ENCODE measurements at regions not wholly inside any gene's neighbourhood (a gene's known extent, or its start where the extent isn't known, plus 50 kb on each side); places are given as distances from the start of the nearest gene placed in this dataset.

DNA sequence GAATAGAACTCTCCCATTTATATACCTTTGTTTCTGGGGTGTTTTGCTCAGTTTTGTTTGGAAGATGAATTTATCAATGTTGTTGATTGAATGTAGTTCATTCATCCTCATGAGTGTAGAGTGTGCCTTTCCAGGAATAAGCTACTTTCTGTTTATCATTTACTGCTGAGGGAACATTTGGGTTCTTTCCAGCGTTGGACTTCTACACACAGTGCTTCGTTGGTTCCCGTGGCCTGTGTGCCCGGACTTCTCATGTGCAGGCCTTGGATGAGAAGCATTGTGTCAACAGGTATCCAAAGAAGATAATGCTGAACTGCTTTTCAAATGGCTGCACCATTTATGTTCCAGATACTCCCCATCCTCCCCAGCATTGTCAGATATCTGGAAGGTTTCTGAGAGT, 107.6 kb upstream of the TNS3 start:
- intact Hi-C loops (cut with DNase I, micrococcal nuclease): no loop called here
- H3K27ac Mint-ChIP-seq: no peak overlapping the region
- CTCF ChIA-PET: no interaction called here

DNA sequence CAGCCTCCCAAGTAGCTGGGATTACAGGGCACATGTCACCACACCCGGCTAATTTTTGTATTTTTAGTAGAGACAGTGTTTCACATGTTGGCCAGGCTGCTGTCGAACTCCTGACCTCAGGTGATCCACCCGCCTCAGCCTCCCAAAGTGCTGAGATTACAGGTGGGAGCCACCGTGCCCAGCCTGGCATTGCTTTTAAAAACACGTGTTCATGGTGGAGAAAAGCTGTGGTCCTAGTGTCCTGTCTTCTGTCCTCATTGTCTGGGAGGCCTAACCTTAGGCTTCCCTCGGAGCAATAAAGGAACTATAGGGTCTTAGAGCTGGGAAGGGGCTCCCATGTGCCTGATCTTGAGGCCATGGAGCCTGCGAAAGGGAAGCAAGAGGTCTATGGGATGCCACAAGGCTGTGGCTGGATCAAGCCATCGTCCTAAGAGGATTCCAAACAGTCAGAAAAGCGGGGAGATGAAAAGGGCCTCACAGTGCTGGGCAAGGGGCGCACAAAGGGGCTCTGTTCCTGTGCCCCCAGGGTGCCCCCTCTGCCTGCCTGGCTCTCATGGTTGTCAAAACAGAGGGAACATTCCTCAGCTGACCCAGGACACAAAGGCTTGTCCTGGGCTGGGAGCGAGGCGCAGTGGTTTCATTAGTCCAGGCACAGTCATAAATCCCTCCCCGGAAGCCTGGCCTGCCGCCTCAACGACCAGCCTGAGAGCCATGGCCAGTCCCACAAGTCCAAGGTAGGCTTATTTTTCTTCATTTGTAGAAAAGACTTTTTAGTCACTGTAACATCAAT, 106.6 kb upstream of the TNS3 start:
- Mint-ChIP-seq H3K36me3 (ENCODE audit: low read depth) (no peaks in the 10 kb centered on the region), H3K4me3 (no peak overlapping the region), H3K9me3 (ENCODE audit: low read depth) (no peaks in the 10 kb centered on the region), H3K4me1 (no peaks in the 10 kb centered on the region), H3K27ac (no peak overlapping the region), H3K27me3 (no peaks in the 10 kb centered on the region)
- intact Hi-C loops (cut with DNase I, micrococcal nuclease): no loop called here
- DNase-seq (no peak), ATAC-seq (no peak)
- ChIA-PET POLR2A (no interaction called here), CTCF (no interaction called here)

More for the DNA sequence above, 107.6 kb upstream of the TNS3 start:
- no peaks in the 10 kb centered on the region for H3K27me3 Mint-ChIP-seq
- POLR2A ChIA-PET: no interaction called here
- DNase-seq: no peak
- H3K9me3 Mint-ChIP-seq (ENCODE audit: low read depth): no peaks in the 10 kb centered on the region
- no peak overlapping the region for H3K4me3 Mint-ChIP-seq
- H3K36me3 Mint-ChIP-seq (ENCODE audit: low read depth): no peaks in the 10 kb centered on the region
- no peak for ATAC-seq
- H3K4me1 Mint-ChIP-seq: no peaks in the 10 kb centered on the region

DNA sequence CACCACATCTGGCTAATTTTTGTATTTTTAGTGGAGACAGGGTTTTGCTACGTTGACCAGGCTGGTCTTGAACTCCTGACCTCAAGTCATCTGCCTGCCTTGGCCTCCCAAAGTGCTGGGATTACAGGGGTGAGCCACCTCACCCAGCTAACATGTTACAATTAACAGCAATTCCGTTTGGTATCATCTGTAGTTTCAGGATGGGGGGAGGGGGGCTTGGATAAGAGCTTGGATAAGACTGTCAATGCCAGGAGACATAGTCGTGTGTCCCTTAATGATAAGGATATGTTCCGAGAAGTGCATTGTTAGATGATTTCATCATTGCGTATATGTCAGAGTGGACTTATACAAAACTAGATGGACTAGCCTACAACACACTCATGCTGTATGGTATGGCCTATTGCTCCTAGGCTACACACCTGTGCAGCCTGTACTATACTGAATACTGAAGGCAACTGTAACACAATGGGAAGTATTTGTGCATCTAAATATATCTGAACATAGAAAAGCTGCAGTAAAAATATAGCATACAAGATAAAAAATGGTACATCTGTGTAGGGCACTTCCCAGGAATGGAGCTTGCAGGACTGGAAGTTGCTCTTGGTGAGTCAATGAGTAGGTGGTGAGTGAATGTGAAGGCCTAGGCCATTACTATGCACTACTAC, 103.9 kb upstream of the TNS3 start:
- CTCF ChIA-PET: interaction anchor here (1.1 kb wide), 1 partner anchor 43 kb away, joined by 4 read pairs; no protein-coding TSS in a partner anchor
- no peaks in the 10 kb centered on the region for H3K4me1 Mint-ChIP-seq
- H3K27ac Mint-ChIP-seq: no peak overlapping the region
- no peak for DNase-seq
- H3K27me3 Mint-ChIP-seq: no peaks in the 10 kb centered on the region
- no peaks in the 10 kb centered on the region for H3K36me3 Mint-ChIP-seq (ENCODE audit: low read depth)
- ATAC-seq: no peak
- no peak overlapping the region for H3K4me3 Mint-ChIP-seq
- H3K9me3 Mint-ChIP-seq (ENCODE audit: low read depth): no peaks in the 10 kb centered on the region
- POLR2A ChIA-PET: no interaction called here
- intact Hi-C loops (cut with DNase I, micrococcal nuclease): no loop called here

DNA sequence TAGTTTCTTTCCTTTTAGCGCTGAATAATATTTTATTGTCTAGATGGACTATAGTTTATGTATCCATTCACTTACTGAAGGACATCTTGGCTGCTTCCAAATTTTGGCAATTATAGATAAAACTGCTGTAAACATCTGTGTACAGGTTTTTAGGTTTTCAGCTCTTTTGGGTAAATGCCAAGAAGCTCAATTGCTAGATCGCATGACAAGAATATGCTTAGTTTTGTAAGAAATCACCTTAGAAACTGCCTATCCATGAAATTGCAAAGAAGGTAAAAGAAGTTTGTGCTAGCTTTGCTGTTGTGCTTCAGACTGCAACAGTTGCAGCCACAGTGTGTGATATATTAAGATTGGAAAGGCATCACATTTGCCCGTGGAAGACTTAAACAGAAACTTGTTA, 103.2 kb upstream of the TNS3 start:
- ChIA-PET POLR2A (interaction anchor here (0.7 kb wide), 1 partner anchor 1017 kb away, joined by 5 read pairs; no protein-coding TSS in a partner anchor), CTCF (interaction anchor here (1.1 kb wide), 1 partner anchor 42 kb away, joined by 4 read pairs; no protein-coding TSS in a partner anchor)
- DNase-seq: no peak
- H3K4me1 Mint-ChIP-seq: no peaks in the 10 kb centered on the region
- no peak overlapping the region for H3K4me3 Mint-ChIP-seq
- intact Hi-C loops (cut with DNase I, micrococcal nuclease): no loop called here
- ATAC-seq: no peak
- no peaks in the 10 kb centered on the region for H3K9me3 Mint-ChIP-seq (ENCODE audit: low read depth)
- H3K27ac Mint-ChIP-seq: no peak overlapping the region
- no peaks in the 10 kb centered on the region for H3K27me3 Mint-ChIP-seq
- no peaks in the 10 kb centered on the region for H3K36me3 Mint-ChIP-seq (ENCODE audit: low read depth)

DNA sequence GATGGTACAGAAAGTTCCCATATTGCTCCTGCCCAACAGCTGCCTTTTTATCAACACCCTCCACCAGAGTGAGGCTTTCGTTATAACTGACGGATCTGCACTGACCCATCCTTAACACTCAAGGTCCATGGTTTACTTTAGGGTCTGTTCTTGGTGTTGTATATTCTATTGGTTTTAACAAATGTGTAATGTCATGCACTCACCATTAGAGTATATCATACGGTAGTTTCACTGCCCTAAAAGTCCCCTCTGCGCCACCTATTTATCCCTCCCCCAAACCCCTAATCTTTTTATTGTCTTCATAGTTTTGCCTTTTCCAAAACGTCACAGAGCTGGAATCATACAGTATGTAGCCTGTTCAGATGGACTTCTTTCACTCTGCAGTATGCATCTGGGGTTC, 102.8 kb upstream of the TNS3 start:
- Mint-ChIP-seq H3K4me3 (no peak overlapping the region), H3K36me3 (ENCODE audit: low read depth) (no peaks in the 10 kb centered on the region), H3K27me3 (no peaks in the 10 kb centered on the region), H3K27ac (no peak overlapping the region), H3K4me1 (no peaks in the 10 kb centered on the region), H3K9me3 (ENCODE audit: low read depth) (no peaks in the 10 kb centered on the region)
- ATAC-seq: no peak
- POLR2A ChIA-PET: interaction anchor here (0.7 kb wide), 1 partner anchor 1016 kb away, joined by 5 read pairs; no protein-coding TSS in a partner anchor
- CTCF ChIA-PET: no interaction called here
- intact Hi-C loops (cut with DNase I, micrococcal nuclease): no loop called here
- DNase-seq: no peak

DNA sequence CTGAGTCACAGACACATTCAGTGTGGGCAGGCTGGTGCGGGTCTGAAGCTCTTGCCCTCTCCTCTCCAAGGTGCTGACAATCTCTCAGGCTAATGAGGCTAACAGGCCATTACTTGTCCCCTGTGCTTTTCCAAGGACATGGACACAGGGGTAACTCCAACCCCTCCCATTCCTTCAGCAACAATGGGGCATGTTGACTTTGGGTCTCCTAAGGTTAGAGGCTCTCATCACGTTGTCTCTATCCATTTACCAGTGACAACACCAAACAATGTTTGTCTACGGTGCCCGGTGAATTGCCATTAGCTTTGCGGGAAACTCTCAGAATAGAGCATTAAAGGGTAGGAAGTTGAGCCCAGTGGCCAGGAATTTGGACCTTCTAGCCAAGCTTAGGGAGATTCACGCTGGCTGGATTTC, 101.6 kb upstream of the TNS3 start:
- Mint-ChIP-seq H3K4me1 (no peaks in the 10 kb centered on the region), H3K27me3 (no peaks in the 10 kb centered on the region), H3K4me3 (no peak overlapping the region), H3K27ac (no peak overlapping the region), H3K36me3 (ENCODE audit: low read depth) (no peaks in the 10 kb centered on the region), H3K9me3 (ENCODE audit: low read depth) (no peaks in the 10 kb centered on the region)
- DNase-seq (no peak), ATAC-seq (no peak)
- intact Hi-C loops (cut with DNase I, micrococcal nuclease): no loop called here
- CTCF ChIA-PET: no interaction called here
- POLR2A ChIA-PET: no interaction called here

DNA sequence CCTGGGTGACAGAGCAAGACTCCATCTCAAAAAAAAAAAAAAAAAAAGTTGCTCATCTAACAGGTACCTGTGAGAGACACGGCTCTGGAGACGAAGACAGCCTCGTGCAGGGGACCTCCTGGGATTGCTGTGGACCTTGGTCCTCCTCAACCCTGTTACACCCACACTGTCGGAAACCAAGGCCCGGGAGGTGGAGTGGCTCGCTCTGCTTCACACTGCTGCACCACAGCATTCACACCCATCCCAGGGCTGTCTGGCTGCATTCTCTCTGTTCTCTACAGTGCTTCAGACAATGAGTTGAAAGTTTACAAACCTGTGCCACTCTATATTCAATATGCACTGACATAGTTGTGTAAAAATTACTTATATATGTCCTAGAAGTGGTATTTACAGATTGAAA, 101.0 kb upstream of the TNS3 start:
- ATAC-seq: no peak
- H3K36me3 Mint-ChIP-seq (ENCODE audit: low read depth): no peaks in the 10 kb centered on the region
- intact Hi-C loops (cut with DNase I, micrococcal nuclease): no loop called here
- no peaks in the 10 kb centered on the region for H3K27me3 Mint-ChIP-seq
- CTCF ChIA-PET: no interaction called here
- no peak for DNase-seq
- no peak overlapping the region for H3K4me3 Mint-ChIP-seq
- H3K4me1 Mint-ChIP-seq: no peaks in the 10 kb centered on the region
- POLR2A ChIA-PET: no interaction called here
- H3K9me3 Mint-ChIP-seq (ENCODE audit: low read depth): no peaks in the 10 kb centered on the region
- no peak overlapping the region for H3K27ac Mint-ChIP-seq

DNA sequence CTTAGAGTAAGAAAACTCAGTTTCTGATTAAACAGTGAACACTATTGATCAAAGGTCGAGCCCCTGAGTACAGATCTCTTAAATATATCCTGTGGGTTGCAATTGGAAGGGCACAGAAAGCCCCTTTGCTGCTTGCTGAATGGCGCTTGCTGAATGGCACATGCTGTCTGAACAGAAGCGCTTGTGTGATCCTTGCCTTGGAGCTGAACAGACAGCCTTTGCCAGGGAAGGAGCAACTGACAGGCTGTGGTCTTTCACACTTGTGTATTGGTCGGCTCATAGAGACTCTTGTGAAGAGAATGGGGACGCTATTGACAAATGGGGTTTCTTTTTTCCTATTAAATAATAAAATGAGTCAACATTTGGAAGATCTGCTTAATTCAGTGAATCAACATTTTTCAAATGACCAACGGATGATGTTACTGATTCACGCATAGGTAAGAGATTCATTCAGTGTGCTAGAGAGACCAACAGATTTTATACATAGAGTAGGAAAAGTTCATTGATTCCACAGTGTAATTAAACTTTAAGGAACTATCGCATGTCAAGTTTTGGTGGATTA, 99.4 kb upstream of the TNS3 start:
- ChIA-PET POLR2A (no interaction called here), CTCF (no interaction called here)
- intact Hi-C loops (cut with DNase I, micrococcal nuclease): no loop called here
- Mint-ChIP-seq H3K27ac (no peak overlapping the region), H3K27me3 (no peaks in the 10 kb centered on the region), H3K4me1 (no peaks in the 10 kb centered on the region), H3K36me3 (ENCODE audit: low read depth) (no peaks in the 10 kb centered on the region), H3K4me3 (no peak overlapping the region), H3K9me3 (ENCODE audit: low read depth) (no peaks in the 10 kb centered on the region)
- ATAC-seq (no peak), DNase-seq (no peak)

DNA sequence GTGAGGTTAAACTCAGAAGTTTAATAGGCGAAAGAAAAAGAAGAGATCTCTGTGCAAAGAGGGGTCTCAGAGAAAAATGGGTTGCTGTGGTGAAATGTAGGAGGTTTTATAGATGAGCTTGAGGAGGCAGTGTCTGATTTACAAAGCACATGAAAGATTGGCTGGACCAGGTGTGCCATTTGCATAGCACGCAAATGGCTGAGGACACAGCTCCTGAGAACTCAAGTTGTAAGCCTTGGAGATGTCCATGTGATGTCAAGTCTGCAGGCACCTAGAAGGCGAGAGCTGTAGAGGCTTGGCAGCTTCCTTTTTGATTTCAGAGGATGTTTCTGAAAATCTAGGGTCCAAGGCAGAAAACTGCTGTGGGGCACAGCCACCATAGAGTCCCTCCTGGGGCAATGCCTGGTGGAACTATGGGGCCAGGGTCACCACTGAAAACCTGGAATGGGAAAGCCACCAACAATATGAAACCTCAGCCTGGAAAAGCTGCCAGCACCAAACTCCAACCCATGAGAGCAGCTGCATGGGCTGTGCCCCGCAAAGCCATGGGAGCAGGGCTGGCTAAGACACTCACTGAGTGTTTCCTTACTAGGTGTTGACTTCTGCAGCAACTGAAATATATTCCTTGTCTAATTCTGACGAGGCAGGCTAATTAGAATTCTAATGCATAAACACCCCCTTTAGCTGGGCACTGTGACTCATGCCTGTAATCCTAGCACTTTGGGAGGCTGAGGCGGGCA, 96.9 kb upstream of the TNS3 start:
- intact Hi-C loops (cut with DNase I, micrococcal nuclease): no loop called here
- no peaks in the 10 kb centered on the region for H3K9me3 Mint-ChIP-seq (ENCODE audit: low read depth)
- H3K4me1 Mint-ChIP-seq: no peaks in the 10 kb centered on the region
- no peak overlapping the region for H3K27ac Mint-ChIP-seq
- no peak overlapping the region for H3K4me3 Mint-ChIP-seq
- no peak for ATAC-seq
- H3K36me3 Mint-ChIP-seq (ENCODE audit: low read depth): no peaks in the 10 kb centered on the region
- H3K27me3 Mint-ChIP-seq: no peaks in the 10 kb centered on the region
- DNase-seq: no peak
- CTCF ChIA-PET: no interaction called here
- POLR2A ChIA-PET: no interaction called here

DNA sequence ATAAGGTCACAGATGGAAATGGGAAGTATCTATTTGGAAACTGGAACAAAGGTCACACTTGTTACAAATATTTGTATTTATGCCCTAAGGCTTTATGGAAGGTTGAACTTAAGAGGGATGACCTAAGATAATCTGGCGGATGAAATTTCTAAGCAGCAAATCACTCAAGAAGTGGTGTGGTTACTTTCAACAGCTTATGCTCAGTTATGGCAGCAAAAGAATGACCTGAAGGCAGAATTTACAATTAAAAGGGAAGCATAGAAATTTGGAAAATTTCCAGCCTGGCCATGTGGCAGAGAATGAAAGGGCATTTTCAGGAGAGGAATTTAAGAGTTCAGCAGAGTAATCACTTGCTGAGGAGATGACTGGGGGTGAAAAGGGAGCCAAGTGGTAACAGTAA, 95.8 kb upstream of the TNS3 start:
- no peaks in the 10 kb centered on the region for H3K4me1 Mint-ChIP-seq
- POLR2A ChIA-PET: no interaction called here
- no peaks in the 10 kb centered on the region for H3K27me3 Mint-ChIP-seq
- intact Hi-C loops (cut with DNase I, micrococcal nuclease): no loop called here
- H3K9me3 Mint-ChIP-seq (ENCODE audit: low read depth): no peaks in the 10 kb centered on the region
- ATAC-seq (no peak), DNase-seq (no peak)
- CTCF ChIA-PET: no interaction called here
- H3K27ac Mint-ChIP-seq: no peak overlapping the region
- H3K36me3 Mint-ChIP-seq (ENCODE audit: low read depth): no peaks in the 10 kb centered on the region
- H3K4me3 Mint-ChIP-seq: no peak overlapping the region

DNA sequence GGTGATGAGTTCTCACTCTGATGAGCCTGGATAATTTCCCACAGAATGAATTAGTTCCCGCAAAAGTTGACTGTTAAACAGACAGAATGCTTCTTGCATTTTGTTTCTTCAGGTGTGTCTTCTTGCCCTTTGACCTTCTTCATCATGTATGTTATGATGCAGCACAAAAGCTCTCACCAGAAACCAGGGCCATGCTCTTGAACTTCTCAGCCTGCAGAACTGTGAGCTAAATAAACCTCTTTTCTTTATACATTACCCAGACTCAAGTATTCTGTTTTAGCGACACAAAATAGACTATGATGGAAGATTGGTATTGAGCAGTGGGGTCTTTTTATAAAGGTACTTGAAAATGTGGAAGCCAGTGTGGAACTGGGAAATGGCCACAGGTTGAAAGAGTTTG, 95.2 kb upstream of the TNS3 start:
- ATAC-seq (no peak), DNase-seq (no peak)
- Mint-ChIP-seq H3K36me3 (ENCODE audit: low read depth) (no peaks in the 10 kb centered on the region), H3K27me3 (no peaks in the 10 kb centered on the region), H3K9me3 (ENCODE audit: low read depth) (no peaks in the 10 kb centered on the region), H3K4me3 (no peak overlapping the region), H3K4me1 (no peaks in the 10 kb centered on the region), H3K27ac (no peak overlapping the region)
- ChIA-PET POLR2A (no interaction called here), CTCF (no interaction called here)
- intact Hi-C loops (cut with DNase I, micrococcal nuclease): no loop called here

DNA sequence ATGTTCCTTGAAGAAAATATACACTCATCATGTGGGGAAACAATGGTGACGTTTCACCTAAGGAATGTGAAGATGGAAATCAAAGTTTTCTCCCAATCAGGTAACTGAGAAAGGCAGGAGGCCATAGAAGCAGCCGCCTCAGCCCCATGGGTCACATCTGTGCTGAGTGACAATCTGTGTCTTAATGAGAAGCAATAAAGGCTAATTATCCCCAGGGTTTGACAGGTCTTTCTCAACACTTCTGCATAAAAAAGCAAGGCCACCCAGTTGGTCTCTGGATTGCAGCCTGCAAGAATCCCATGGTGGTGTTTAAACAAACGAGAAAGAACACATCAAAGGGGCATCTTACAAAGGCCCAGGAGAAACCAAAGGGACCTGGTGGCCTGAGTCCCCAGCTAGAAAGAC, 91.1 kb upstream of the TNS3 start:
- Mint-ChIP-seq H3K27ac (no peak overlapping the region), H3K9me3 (ENCODE audit: low read depth) (no peaks in the 10 kb centered on the region), H3K4me3 (no peak overlapping the region), H3K4me1 (no peaks in the 10 kb centered on the region), H3K27me3 (no peaks in the 10 kb centered on the region), H3K36me3 (ENCODE audit: low read depth) (no peaks in the 10 kb centered on the region)
- ChIA-PET CTCF (no interaction called here), POLR2A (no interaction called here)
- DNase-seq (no peak), ATAC-seq (no peak)
- intact Hi-C loops (cut with DNase I, micrococcal nuclease): no loop called here

All from activated CD4-positive, alpha-beta T cell treated with anti-CD3 and anti-CD28 coated beads for 36 hours (primary cell).